HG03025 (cell line): ENCODE measurements at regions not wholly inside any gene's neighbourhood (a gene's known extent, or its start where the extent isn't known, plus 50 kb on each side); places are given as distances from the start of the nearest gene placed in this dataset.

ENCODE experiments used
- ATAC-seq: cut with Tn5 transposase; IDR thresholded peaks from one replicate; pipeline ENCODE4 v1.9.1; 2021; ENCODE audit warnings: mild to moderate bottlenecking, moderate library complexity; ENCODE audit not compliant: unreplicated experiment, low FRiP score

DNA sequence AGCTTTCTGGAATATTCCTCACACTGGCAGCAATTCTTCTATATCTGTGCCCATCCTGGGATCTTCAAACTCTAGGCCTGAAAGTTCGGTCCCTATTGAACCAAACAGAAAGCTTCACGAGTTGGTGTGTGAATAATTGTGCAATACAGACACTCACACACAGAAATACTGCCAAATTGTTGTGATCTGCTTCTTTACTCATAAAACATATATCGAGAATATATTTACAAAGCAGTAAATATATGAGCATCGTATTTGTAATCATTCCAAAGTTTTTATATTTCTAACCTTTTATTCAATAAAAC, 56.6 kb upstream of the BEX4 start:
- ATAC-seq = no peak

DNA sequence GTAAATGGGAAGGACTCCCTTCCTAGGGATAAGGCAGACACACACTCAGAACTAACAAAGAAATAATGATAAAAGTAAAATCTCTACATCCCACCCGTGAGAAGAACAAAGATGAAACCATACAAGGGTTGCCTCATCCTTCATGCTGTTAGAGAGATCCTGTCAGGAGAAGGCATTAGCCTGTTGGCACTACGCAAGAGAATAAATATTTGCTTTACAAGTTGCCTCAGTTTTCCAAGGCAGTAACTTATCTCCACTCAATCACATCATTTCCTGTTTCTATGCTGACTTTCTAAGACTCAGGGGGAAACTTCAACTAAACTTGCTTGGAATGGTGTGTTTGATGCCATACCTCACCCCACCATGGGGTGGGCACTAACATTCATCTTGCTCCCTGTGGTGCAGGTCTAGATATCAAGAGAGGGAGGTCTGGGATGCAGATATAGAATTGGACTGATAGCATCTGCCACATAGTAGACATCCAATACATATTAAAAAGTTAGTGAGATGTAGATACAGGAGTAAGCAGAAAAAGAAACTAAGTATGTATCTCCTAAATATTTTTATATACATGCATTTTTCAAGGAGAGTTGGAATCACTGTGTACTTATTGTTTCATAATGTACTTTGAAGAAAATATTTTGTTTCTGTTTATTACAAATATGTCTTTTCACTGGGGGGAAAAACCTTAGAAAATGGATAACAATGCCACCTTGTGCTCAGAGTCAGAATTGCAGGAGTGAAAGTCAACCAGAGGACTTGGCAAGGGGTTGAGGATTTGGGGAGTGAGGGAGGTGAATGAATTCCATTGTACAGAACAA, 57.2 kb upstream of the BEX4 start:
- peak; percentile 50 for ATAC-seq

DNA sequence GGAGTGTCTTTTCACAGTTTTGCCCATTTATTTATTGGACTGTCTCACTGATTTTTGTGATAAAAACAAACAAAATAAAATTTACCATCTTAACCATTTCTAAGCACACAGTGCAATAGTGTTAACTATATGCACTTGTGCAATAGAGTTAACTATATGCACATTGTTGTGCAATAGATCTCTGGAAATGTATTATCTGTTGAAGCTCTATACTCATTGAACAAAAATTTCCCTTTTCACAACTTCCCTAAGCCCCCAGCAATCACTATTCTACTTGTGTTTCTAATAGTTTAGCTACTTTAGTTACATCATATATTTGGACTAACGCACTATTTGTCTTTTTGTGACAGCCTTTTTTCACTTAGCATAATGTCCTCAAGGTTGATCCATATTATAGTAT, 59.7 kb upstream of the BEX4 start:
- no peak for ATAC-seq

DNA sequence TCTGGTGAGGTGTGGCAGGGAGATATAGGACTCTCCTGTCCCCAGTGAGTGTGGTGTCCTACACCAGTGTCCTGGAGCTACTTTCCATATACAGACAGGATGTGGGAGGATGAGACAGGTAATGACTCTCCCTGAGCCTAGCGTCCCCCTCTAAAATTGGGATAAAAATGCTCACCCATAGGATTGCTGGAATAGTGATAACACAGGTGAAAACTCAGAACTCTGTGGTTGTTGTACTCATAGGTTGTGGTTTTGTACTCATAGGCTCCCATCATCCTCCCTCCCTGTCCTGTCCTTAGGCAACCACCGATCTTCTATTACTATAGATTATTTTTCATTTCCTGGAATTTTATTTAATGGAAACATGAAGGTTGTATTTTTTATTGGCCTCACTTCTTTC, 60.7 kb upstream of the NXF3 start:
- ATAC-seq = no peak

DNA sequence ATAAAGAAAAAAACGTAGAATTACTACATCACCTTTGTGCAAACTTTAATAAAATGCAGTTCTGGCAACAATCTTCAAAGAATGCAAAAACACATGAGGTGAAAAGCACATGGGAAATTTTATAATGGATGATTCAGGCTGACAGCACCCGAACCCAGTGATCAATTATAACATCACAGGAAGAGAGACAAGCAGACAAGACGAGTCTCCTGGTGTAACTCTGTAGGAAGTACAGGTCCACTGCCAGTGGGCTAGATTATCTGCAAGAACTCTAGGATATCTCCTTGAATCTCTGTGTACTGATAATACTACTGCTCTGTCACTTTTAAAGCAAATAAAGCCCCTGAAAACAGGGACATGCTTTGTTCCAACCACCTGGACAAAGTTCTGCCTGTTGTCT, 58.9 kb upstream of the NXF3 start:
- no peak for ATAC-seq

DNA sequence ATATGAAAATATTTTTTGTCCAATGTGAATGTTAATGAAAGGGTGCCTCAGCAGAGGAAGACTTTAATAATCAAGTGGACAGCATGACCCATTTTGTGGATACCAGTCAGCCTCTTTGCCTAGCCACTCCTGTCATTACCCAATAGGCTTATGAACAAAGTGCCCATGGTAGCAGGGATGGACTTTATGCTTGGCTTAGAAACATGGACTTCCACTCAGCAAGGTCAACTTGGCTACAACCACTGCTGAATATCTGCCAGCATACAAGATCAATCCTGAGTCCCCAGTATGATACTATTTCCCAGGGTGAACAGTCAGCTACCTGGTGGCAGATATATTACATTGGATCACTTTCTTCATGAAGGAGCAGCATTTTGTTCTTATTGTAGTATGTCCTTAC, 56.7 kb upstream of the NXF3 start:
- no peak for ATAC-seq

DNA sequence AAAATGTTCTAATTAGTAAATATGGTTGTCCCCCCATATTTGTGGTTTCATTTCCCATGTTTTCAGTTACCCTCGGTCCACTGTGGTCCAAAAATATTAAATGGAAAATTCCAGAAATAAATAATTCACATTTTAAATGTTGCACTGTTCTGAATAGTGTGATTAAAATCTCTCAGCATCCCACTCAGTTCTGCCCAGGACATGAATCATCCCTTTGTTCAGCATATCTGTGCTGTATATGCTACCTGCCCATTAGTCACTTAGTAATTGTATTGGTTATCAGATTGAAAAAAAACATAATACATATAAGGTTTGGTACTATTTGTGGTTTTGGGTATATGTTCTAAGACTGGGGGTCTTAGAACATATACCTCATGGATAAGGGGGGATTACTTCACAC, 55.1 kb upstream of the NXF3 start:
- no peak for ATAC-seq
